DND-41 (cell line): ENCODE measurements at regions not wholly inside any gene's neighbourhood (a gene's known extent, or its start where the extent isn't known, plus 50 kb on each side); places are given as distances from the start of the nearest gene placed in this dataset.

Experiments
- ATAC-seq: fragments of 200-7000 bp; cut with Tn5 transposase; 3 replicates; pipeline ENCODE4 v1.9.1; 2021; ENCODE audit warnings: low read depth; ENCODE audit not compliant: insufficient read depth
- DNase-seq: peaks from one replicate; pipeline ENCODE4 v3.0.0-alpha.2; 2020
- H2AFZ ChIP-seq: 2 replicates; pipeline ENCODE4 v1.6.0; 2012; ENCODE audit warnings: low read depth, low read length
- H3K27ac ChIP-seq: 2 replicates; pipeline ENCODE4 v1.5.1; 2012; ENCODE audit warnings: low read length, inconsistent platforms
- H3K27me3 ChIP-seq: fragments of 200-600 bp; sonication (generic); 2 replicates; pipeline ENCODE4 v1.6.0; 2012; ENCODE audit warnings: low read length, mild to moderate bottlenecking, inconsistent platforms; ENCODE audit not compliant: insufficient read depth, poor library complexity
- H3K36me3 ChIP-seq: 2 replicates; pipeline ENCODE4 v1.5.1; 2012; ENCODE audit warnings: low read length, inconsistent platforms; ENCODE audit not compliant: insufficient read depth
- H3K4me1 ChIP-seq: 2 replicates; pipeline ENCODE4 v1.5.1; 2012; ENCODE audit warnings: mild to moderate bottlenecking, low read length; ENCODE audit not compliant: insufficient read depth
- H3K4me2 ChIP-seq: 2 replicates; pipeline ENCODE4 v1.6.0; 2012; ENCODE audit warnings: mild to moderate bottlenecking, moderate library complexity, low read length, inconsistent platforms; ENCODE audit not compliant: insufficient read depth
- H3K4me3 ChIP-seq, 2 experiments: fragments of 200-600 bp in 1 of 2; shearing (Covaris generic) in 1 of 2; 2 replicates each; pipeline ENCODE4 v1.5.1; 2012 to 2016; ENCODE audit warnings: inconsistent platforms in 2 of 2, low read length in 2 of 2, mild to moderate bottlenecking in 2 of 2, low read depth in 1 of 2, moderate library complexity in 1 of 2
- H3K79me2 ChIP-seq: 2 replicates; pipeline ENCODE4 v1.6.0; 2012; ENCODE audit warnings: low read length, inconsistent platforms; ENCODE audit not compliant: insufficient read depth
- H3K9ac ChIP-seq: 2 replicates; pipeline ENCODE4 v1.6.0; 2012; ENCODE audit warnings: low read depth, mild to moderate bottlenecking, inconsistent platforms, low read length, moderate library complexity
- H3K9me3 ChIP-seq: 2 replicates; pipeline ENCODE4 v1.5.1; 2012; ENCODE audit warnings: low read length, moderate library complexity, mild to moderate bottlenecking, inconsistent platforms; ENCODE audit not compliant: insufficient read depth, severe bottlenecking
- H4K20me1 ChIP-seq: 2 replicates; pipeline ENCODE4 v1.6.0; 2012; ENCODE audit warnings: low read length; ENCODE audit not compliant: insufficient read depth
- CTCF ChIP-seq: IDR thresholded peaks from 2 replicates; pipeline ENCODE4 v1.5.1; 2012; ENCODE audit warnings: borderline replicate concordance, low read length, moderate library complexity, mild to moderate bottlenecking; ENCODE audit not compliant: poor library complexity, severe bottlenecking; ENCODE audit errors: extremely low read depth
- EZH2 ChIP-seq: IDR thresholded peaks from 3 replicates; pipeline ENCODE4 v1.6.1; 2012; ENCODE audit warnings: borderline replicate concordance, low read depth, mild to moderate bottlenecking, moderate library complexity, low read length, inconsistent platforms; ENCODE audit not compliant: severe bottlenecking

GRCh38 chr2:122273785-122274419 is 518.5 kb downstream of the TSN start:
- H3K79me2 ChIP-seq, result no peaks in the 10 kb centered on the region
- no peak overlapping the region for H2AFZ ChIP-seq
- H3K4me1 ChIP-seq, result no peaks in the 10 kb centered on the region
- H3K27ac ChIP-seq, result no peak overlapping the region
- no peak overlapping the region for H3K9ac ChIP-seq
- TF ChIP-seq EZH2, result no peak
- no peak for TF ChIP-seq CTCF
- ATAC-seq (no peak), DNase-seq (no peak)
- no peaks in the 10 kb centered on the region for H3K36me3 ChIP-seq
- no peaks in the 10 kb centered on the region for H4K20me1 ChIP-seq
- H3K27me3 ChIP-seq, result no peaks in the 10 kb centered on the region
- H3K9me3 ChIP-seq, result no peaks in the 10 kb centered on the region
- no peak overlapping the region for H3K4me3 ChIP-seq
- no peak overlapping the region for H3K4me2 ChIP-seq

GRCh38 chr2:122277956-122278355 is 522.5 kb downstream of the TSN start:
- no peaks in the 10 kb centered on the region for H3K9me3 ChIP-seq
- no peaks in the 10 kb centered on the region for H3K36me3 ChIP-seq
- H3K27me3 ChIP-seq, result no peaks in the 10 kb centered on the region
- no peak overlapping the region for H3K9ac ChIP-seq
- H3K27ac ChIP-seq, result no peak overlapping the region
- ATAC-seq (no peak), DNase-seq (no peak)
- H2AFZ ChIP-seq, result no peak overlapping the region
- H3K79me2 ChIP-seq, result no peaks in the 10 kb centered on the region
- H3K4me1 ChIP-seq, result no peaks in the 10 kb centered on the region
- TF ChIP-seq CTCF, result no peak
- no peaks in the 10 kb centered on the region for H4K20me1 ChIP-seq
- no peak overlapping the region for H3K4me2 ChIP-seq
- H3K4me3 ChIP-seq, result no peak overlapping the region

GRCh38 chr2:122300758-122301157 is 545.3 kb downstream of the TSN start:
- Histone ChIP-seq H3K4me1 (no peaks in the 10 kb centered on the region), H3K9ac (no peak overlapping the region), H2AFZ (no peak overlapping the region), H3K79me2 (no peaks in the 10 kb centered on the region), H3K27me3 (no peaks in the 10 kb centered on the region), H3K27ac (no peak overlapping the region), H3K9me3 (peaks cover 2% of the 10 kb centered on the region), H4K20me1 (no peaks in the 10 kb centered on the region), H3K4me2 (no peak overlapping the region), H3K36me3 (no peaks in the 10 kb centered on the region), H3K4me3 (no peak overlapping the region)
- ATAC-seq (no peak), DNase-seq (peak; percentile 6)
- TF ChIP-seq EZH2, result no peak
- TF ChIP-seq CTCF, result peak; percentile 40

- Histone ChIP-seq H2AFZ (no peak overlapping the region), H3K4me3 (no peak overlapping the region), H3K27ac (no peak overlapping the region), H3K79me2 (no peaks in the 10 kb centered on the region), H4K20me1 (no peaks in the 10 kb centered on the region), H3K36me3 (no peaks in the 10 kb centered on the region), H3K4me2 (no peak overlapping the region), H3K9me3 (no peaks in the 10 kb centered on the region), H3K9ac (no peak overlapping the region), H3K4me1 (no peaks in the 10 kb centered on the region), H3K27me3 (no peaks in the 10 kb centered on the region)
- TF ChIP-seq EZH2, result no peak
- no peak for TF ChIP-seq CTCF
- no peak for DNase-seq
- ATAC-seq, result no peak
These were observed 552.3 kb downstream of the TSN start for GRCh38 chr2:122307763-122308162.
